ENCODE measurements at regions not wholly inside any gene's neighbourhood (a gene's known extent, or its start where the extent isn't known, plus 50 kb on each side); places are given as distances from the start of the nearest gene placed in this dataset.
"Not testable (repeated sequence)": the region's sequence is repeated elsewhere in the genome, so short reads cannot be mapped to it uniquely, and the experiment has no call there.

DNA sequence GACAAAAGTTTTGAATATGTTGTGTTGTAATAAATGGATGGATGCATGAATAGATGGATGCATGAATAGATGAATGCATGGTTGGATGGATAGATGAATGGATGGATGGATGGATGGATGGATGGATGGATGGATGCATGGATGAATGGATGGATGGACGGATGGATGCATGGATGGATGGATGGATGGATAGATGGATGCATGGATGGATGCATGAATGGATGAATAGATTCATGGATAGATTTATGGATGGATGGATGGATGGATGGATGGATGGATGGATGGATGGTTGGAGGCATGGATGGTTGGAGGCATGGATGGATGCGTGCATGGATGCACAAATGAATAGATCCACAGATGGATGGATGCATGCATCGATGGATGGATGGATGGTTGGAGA is 623.2 kb upstream of the B3GAT1 start:
- Histone ChIP-seq H3K27ac (ENCODE audit: low read depth, low read length) (no peak overlapping the region), H3K4me3 (ENCODE audit: low read length) (no peak overlapping the region), H3K9ac (ENCODE audit: low read length) (no peak overlapping the region), H3K27me3 (ENCODE audit: control insufficient read depth, insufficient read depth, low read length) (no peaks in the 10 kb centered on the region), H3K4me1 (ENCODE audit: control insufficient read depth, insufficient read depth, low read length) (no peaks in the 10 kb centered on the region), H3K36me3 (ENCODE audit: control insufficient read depth, insufficient read depth, low read length) (no peaks in the 10 kb centered on the region)

DNA sequence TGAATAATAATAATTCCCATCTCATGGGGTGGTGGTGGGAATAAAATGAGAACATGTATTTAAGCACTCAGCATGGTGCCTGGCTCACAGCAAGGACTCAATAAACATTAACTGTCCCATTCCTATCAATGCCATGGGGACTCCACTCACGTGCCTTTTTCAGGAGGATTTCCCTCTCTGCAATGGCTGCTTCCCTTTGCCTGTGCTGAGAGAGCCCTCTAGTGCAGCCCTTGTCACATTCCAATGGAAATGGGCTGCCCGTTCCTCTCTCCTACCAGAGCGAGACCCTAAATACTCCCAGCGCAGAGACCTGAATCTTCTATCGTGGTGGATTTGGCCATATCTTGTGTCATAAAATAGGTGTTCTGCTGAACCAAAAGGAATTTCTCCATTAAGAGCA is 621.5 kb upstream of the B3GAT1 start:
- H3K27me3 ChIP-seq (ENCODE audit: control insufficient read depth, insufficient read depth, low read length), result no peaks in the 10 kb centered on the region
- no peaks in the 10 kb centered on the region for H3K4me1 ChIP-seq (ENCODE audit: control insufficient read depth, insufficient read depth, low read length)

DNA sequence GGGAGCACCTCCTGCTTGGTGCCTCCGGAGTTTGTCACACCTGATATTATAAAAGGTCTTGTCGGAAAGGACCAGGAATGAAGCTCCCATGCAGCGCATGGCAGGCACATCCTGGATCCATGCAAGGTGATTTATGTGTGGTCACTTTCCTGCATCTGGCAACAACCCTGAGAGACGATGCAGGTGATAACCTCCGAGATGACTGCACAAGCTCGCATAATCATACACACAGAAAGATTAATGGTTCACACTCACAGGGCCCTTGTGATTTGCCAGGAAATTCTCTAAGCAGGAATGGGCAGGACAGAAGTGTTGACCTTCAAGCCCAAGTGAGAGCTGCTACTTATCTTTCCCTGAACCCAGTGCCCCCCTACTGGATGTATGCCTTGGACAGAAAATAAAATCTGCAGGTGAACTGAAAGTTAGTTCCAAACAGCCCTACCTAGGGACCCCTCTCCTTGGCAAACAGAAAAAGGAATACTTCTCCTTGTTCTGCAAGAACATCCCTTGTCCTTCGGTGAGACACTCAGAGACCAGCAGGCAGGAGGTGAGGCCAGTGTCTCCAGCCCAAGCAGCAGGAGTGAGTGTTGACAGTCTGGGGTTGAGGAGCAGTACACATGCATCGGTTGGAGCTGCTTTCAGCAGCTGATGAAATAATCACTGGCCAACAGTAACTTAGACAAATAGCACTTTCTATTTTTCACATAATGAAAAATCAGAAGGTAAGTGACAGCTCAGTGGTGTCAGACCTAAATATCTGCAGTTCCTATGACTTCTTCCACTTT is 619.4 kb upstream of the B3GAT1 start:
- no peak overlapping the region for H3K4me3 ChIP-seq (ENCODE audit: low read length)

More for the DNA sequence above, 621.5 kb upstream of the B3GAT1 start:
- Histone ChIP-seq H3K9ac (ENCODE audit: low read length) (no peak overlapping the region), H3K36me3 (ENCODE audit: control insufficient read depth, insufficient read depth, low read length) (no peaks in the 10 kb centered on the region), H3K4me3 (ENCODE audit: low read length) (no peak overlapping the region), H3K27ac (ENCODE audit: low read depth, low read length) (no peak overlapping the region)

DNA sequence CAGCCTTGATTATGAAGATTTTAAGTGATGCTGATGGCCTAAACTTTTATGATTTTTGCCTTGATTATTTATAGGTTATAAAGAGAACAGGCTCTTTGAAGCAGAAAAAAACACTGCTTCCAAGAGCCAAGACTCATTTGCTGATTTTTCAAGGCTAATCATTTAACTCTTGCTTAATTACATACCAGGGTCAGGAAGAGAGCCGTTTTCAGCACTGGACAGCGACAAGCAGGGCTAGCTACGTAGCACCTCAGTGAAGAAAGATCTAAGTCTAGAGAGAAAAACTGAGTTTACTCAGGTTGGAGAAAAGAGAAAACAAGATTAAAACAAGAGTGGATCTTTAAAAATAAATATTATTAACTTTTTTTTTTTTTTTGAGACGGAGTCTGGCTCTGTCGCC is 615.4 kb upstream of the B3GAT1 start:
- Histone ChIP-seq H3K27me3 (ENCODE audit: control insufficient read depth, insufficient read depth, low read length) (no peaks in the 10 kb centered on the region), H3K9ac (ENCODE audit: low read length) (no peak overlapping the region), H3K4me3 (ENCODE audit: low read length) (no peak overlapping the region), H3K36me3 (ENCODE audit: control insufficient read depth, insufficient read depth, low read length) (no peaks in the 10 kb centered on the region), H3K27ac (ENCODE audit: low read depth, low read length) (no peak overlapping the region), H3K4me1 (ENCODE audit: control insufficient read depth, insufficient read depth, low read length) (no peaks in the 10 kb centered on the region)

More for the DNA sequence above, 619.4 kb upstream of the B3GAT1 start:
- no peaks in the 10 kb centered on the region for H3K27me3 ChIP-seq (ENCODE audit: control insufficient read depth, insufficient read depth, low read length)
- no peaks in the 10 kb centered on the region for H3K4me1 ChIP-seq (ENCODE audit: control insufficient read depth, insufficient read depth, low read length)
- no peaks in the 10 kb centered on the region for H3K36me3 ChIP-seq (ENCODE audit: control insufficient read depth, insufficient read depth, low read length)
- no peak overlapping the region for H3K27ac ChIP-seq (ENCODE audit: low read depth, low read length)
- no peak overlapping the region for H3K9ac ChIP-seq (ENCODE audit: low read length)

DNA sequence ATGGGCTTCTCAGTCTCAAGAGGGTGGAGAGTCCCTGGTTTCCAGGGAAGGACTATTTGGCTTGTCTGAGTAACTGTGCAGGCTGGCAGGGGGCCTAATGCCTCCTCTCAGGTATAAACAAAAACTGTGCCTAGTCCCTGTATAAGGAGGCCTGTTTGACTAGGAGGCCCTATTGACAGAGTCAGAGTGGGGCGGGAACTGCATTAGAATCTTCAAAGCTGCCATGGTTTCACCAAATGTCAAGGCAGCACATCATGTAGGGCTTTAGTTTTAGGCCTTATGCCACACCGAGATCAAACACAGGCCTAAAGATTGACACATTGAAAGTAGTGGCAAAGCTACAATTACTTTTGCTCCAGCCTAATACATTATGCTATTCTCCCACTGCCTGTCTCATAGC is 611.5 kb upstream of the B3GAT1 start:
- no peak overlapping the region for H3K27ac ChIP-seq (ENCODE audit: low read depth, low read length)
- H3K36me3 ChIP-seq (ENCODE audit: control insufficient read depth, insufficient read depth, low read length), result no peaks in the 10 kb centered on the region
- no peaks in the 10 kb centered on the region for H3K4me1 ChIP-seq (ENCODE audit: control insufficient read depth, insufficient read depth, low read length)
- H3K27me3 ChIP-seq (ENCODE audit: control insufficient read depth, insufficient read depth, low read length), result no peaks in the 10 kb centered on the region
- H3K4me3 ChIP-seq (ENCODE audit: low read length), result no peak overlapping the region
- no peak overlapping the region for H3K9ac ChIP-seq (ENCODE audit: low read length)

DNA sequence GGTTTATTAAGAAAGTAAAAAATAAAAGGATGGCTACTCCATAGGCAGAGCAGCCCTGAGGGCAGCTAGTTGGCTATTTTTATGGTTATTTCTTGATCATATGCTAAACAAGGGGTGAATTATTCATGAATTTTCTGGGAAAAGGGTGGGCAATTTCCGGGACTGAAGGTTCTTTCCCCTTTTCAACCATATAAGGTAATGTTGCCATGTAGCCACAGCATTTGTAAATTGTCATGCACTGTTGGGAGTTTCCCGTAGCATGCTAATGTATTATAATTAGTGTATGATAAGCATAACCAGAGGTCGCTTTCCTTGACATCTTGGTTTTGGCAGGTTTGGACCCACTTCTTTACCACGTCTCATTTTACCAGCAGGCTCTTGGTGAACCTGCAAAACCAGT is 610.4 kb upstream of the B3GAT1 start:
- no peaks in the 10 kb centered on the region for H3K4me1 ChIP-seq (ENCODE audit: control insufficient read depth, insufficient read depth, low read length)
- H3K36me3 ChIP-seq (ENCODE audit: control insufficient read depth, insufficient read depth, low read length), result no peaks in the 10 kb centered on the region
- H3K27ac ChIP-seq (ENCODE audit: low read depth, low read length), result no peak overlapping the region
- H3K4me3 ChIP-seq (ENCODE audit: low read length), result no peak overlapping the region
- H3K27me3 ChIP-seq (ENCODE audit: control insufficient read depth, insufficient read depth, low read length), result no peaks in the 10 kb centered on the region
- no peak overlapping the region for H3K9ac ChIP-seq (ENCODE audit: low read length)

DNA sequence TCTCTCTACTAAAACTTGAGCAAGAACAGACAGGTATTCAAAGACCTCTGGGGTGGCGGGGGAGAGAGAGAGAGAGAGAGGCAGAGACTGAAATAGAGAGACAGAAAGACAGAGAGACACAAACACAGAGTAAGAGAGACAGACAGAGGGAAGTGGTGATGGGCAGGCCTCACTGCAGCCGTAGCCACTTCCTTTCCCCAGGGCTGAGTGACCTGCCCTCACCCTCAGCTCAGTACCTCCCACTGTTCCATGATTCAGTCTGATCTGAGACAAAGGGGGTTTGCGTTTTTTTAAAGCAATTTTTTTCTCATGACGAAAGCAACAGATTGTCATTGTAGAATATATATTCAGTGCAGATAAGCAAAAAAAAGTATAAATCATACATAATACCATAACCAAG is 607.9 kb upstream of the B3GAT1 start:
- H3K4me3 ChIP-seq (ENCODE audit: low read length), result no peak overlapping the region
- no peaks in the 10 kb centered on the region for H3K4me1 ChIP-seq (ENCODE audit: control insufficient read depth, insufficient read depth, low read length)
- no peak overlapping the region for H3K9ac ChIP-seq (ENCODE audit: low read length)
- H3K27ac ChIP-seq (ENCODE audit: low read depth, low read length), result no peak overlapping the region
- H3K27me3 ChIP-seq (ENCODE audit: control insufficient read depth, insufficient read depth, low read length), result peaks cover 3% of the 10 kb centered on the region
- H3K36me3 ChIP-seq (ENCODE audit: control insufficient read depth, insufficient read depth, low read length), result no peaks in the 10 kb centered on the region

DNA sequence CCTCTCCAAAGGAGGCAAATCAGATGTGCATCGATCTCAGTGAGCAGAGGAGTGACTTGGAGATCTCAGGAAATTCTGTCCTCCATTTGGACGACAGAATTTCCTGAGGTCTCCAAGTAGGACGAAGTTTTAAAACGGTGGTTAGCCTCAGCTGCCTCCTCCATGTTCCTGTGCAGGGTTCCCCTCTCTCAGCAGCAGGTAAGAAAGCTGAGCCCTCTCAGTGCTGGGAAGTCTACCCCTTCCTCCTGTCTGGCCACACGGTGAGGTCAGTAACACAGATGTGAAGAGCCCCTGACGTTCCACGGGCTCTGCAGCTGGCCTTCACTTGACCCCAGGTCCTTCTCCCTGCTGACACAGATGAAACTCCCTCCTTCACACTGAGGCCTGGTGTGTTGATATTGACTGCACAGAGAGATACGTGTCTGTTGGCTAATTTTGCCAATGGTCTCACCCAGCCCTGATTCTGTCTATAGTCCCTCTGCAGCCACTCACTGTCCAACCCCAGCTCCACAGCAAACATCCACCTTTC is 607.4 kb upstream of the B3GAT1 start:
- Histone ChIP-seq H3K36me3 (ENCODE audit: control insufficient read depth, insufficient read depth, low read length) (no peaks in the 10 kb centered on the region), H3K9ac (ENCODE audit: low read length) (no peak overlapping the region), H3K4me3 (ENCODE audit: low read length) (no peak overlapping the region)

DNA sequence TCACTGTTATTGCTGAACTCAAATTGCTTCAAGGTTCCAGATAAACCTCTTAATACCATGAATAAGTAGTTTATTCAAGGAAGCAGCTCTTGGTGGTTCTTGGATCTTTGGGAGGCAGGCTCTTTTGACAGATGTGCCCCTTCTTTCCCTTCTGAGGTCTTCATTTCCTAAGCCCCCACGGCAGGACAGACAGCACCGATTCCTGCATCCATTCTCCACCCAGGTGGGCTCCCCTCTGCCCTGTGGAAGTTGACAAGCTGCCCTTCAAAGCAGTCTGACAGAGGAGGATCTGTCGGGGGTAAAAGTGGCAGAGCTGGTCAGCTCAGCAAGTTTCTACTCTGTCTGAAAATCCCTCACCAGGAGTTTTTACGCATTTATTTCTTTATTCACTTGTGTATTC is 605.3 kb upstream of the B3GAT1 start:
- H3K9ac ChIP-seq (ENCODE audit: low read length), result no peak overlapping the region
- peaks cover 3% of the 10 kb centered on the region for H3K27me3 ChIP-seq (ENCODE audit: control insufficient read depth, insufficient read depth, low read length)
- H3K36me3 ChIP-seq (ENCODE audit: control insufficient read depth, insufficient read depth, low read length), result no peaks in the 10 kb centered on the region
- H3K27ac ChIP-seq (ENCODE audit: low read depth, low read length), result no peak overlapping the region
- no peaks in the 10 kb centered on the region for H3K4me1 ChIP-seq (ENCODE audit: control insufficient read depth, insufficient read depth, low read length)
- no peak overlapping the region for H3K4me3 ChIP-seq (ENCODE audit: low read length)

More for the DNA sequence above, 607.4 kb upstream of the B3GAT1 start:
- peaks cover 3% of the 10 kb centered on the region for H3K27me3 ChIP-seq (ENCODE audit: control insufficient read depth, insufficient read depth, low read length)
- H3K4me1 ChIP-seq (ENCODE audit: control insufficient read depth, insufficient read depth, low read length), result no peaks in the 10 kb centered on the region
- H3K27ac ChIP-seq (ENCODE audit: low read depth, low read length), result no peak overlapping the region

DNA sequence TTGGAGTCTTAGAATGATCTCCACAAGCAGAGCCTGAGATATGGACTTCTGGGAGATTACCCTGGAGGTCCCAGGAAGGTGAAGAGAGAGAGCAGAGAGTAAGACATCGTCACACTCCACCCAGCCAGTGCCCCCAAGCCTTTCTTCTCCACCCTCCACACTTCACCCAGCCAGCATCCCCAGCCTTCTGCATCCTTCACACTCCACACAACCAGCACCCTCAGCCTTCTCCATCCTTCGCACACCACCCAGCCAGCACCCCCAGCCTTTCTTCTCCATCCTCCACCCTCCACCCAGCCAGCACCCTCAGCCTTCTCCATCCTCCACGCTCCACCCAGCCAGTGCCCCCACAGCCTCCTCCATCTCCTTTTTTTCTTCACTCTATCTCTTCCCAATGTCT is 603.9 kb upstream of the B3GAT1 start:
- Histone ChIP-seq H3K9ac (ENCODE audit: low read length) (no peak overlapping the region), H3K4me1 (ENCODE audit: control insufficient read depth, insufficient read depth, low read length) (no peaks in the 10 kb centered on the region), H3K27me3 (ENCODE audit: control insufficient read depth, insufficient read depth, low read length) (peaks cover 3% of the 10 kb centered on the region), H3K4me3 (ENCODE audit: low read length) (no peak overlapping the region), H3K36me3 (ENCODE audit: control insufficient read depth, insufficient read depth, low read length) (no peaks in the 10 kb centered on the region), H3K27ac (ENCODE audit: low read depth, low read length) (no peak overlapping the region)

DNA sequence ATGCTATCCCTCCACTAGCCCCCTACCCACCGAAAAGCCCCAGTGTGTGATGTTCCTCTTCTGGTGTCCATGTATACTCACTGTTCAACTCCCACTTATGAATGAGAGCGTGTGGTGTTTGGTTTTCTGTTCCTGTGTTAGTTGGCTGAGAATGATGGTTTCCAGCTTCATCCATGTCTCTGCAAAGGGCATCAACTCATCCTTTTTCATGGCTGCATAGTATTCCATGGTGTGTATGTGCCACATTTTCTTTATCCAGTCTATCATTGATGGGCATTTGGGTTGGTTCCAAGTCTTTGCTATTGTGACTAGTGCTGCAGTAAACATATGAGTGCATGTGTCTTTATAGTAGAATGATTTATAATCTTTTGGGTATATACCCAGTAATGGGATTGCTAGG is 599.3 kb upstream of the B3GAT1 start:
- not testable (repeated sequence) for H3K4me1 ChIP-seq (ENCODE audit: control insufficient read depth, insufficient read depth, low read length); H3K4me3 ChIP-seq (ENCODE audit: low read length); H3K9ac ChIP-seq (ENCODE audit: low read length); H3K27ac ChIP-seq (ENCODE audit: low read depth, low read length); H3K27me3 ChIP-seq (ENCODE audit: control insufficient read depth, insufficient read depth, low read length); H3K36me3 ChIP-seq (ENCODE audit: control insufficient read depth, insufficient read depth, low read length)

DNA sequence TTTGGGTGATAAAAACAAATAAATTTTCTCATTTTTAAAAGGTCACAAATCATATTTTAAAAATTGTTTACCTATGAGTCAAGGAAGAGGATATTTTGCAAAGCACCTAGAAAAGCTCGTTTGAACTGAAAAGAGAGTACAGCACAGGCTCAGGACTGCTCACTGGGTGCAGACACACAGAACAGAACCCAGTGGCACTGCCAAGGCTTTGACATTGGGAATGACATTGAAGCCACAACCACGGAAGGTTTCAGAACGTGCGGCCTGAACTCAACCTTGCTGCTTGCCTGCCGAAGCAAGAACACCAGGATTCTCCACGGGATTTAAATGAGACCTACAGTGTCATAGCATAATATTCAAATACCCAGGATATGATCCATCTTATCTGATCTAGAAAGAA is 597.1 kb upstream of the B3GAT1 start:
- no peaks in the 10 kb centered on the region for H3K36me3 ChIP-seq (ENCODE audit: control insufficient read depth, insufficient read depth, low read length)
- H3K9ac ChIP-seq (ENCODE audit: low read length), result no peak overlapping the region
- H3K27me3 ChIP-seq (ENCODE audit: control insufficient read depth, insufficient read depth, low read length), result no peaks in the 10 kb centered on the region
- H3K27ac ChIP-seq (ENCODE audit: low read depth, low read length), result no peak overlapping the region
- no peak overlapping the region for H3K4me3 ChIP-seq (ENCODE audit: low read length)
- no peaks in the 10 kb centered on the region for H3K4me1 ChIP-seq (ENCODE audit: control insufficient read depth, insufficient read depth, low read length)

DNA sequence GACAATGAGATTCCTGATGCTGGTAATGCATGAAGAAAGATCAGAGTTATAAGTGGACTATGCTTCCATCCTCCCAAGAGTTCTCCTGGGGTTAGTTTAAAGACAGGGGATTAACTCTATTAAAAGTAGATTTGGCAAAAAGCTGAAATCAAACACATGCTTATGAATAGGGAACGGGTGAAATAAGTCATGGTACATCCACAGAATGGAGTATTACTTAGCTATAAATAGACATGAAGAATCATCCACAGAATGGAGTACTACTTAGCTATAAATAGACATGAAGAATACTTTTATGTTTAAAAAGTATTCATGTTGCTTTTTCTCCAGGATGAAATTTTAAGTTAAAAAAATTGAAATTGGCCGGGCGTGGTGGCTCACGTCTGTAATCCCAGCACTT is 596.4 kb upstream of the B3GAT1 start:
- Histone ChIP-seq H3K36me3 (ENCODE audit: control insufficient read depth, insufficient read depth, low read length) (no peaks in the 10 kb centered on the region), H3K4me3 (ENCODE audit: low read length) (no peak overlapping the region), H3K27me3 (ENCODE audit: control insufficient read depth, insufficient read depth, low read length) (no peaks in the 10 kb centered on the region), H3K4me1 (ENCODE audit: control insufficient read depth, insufficient read depth, low read length) (no peaks in the 10 kb centered on the region), H3K9ac (ENCODE audit: low read length) (no peak overlapping the region), H3K27ac (ENCODE audit: low read depth, low read length) (no peak overlapping the region)
